Effector CD4-positive, alpha-beta T cell (primary cell): ENCODE measurements at regions not wholly inside any gene's neighbourhood (a gene's known extent, or its start where the extent isn't known, plus 50 kb on each side); places are given as distances from the start of the nearest gene placed in this dataset.

Source experiments
- DNase-seq: peaks from one replicate; pipeline ENCODE4 v3.0.0-alpha.2; 2020

GRCh38 chr3:189049458-189050236 lies 122.1 kb upstream of the TPRG1 start:
- DNase-seq, result peak; percentile 5

GRCh38 chr3:189053322-189053721 lies 118.4 kb upstream of the TPRG1 start:
- DNase-seq, result no peak

- no peak for DNase-seq
Observed at GRCh38 chr3:189056646-189057335, 115.0 kb upstream of the TPRG1 start.

- no peak for DNase-seq
Observed at GRCh38 chr3:189057369-189057768, 114.4 kb upstream of the TPRG1 start.

GRCh38 chr3:189058071-189058470 lies 113.7 kb upstream of the TPRG1 start:
- DNase-seq, result no peak

- DNase-seq, result no peak
Observed at GRCh38 chr3:189070965-189071364, 100.8 kb upstream of the TPRG1 start.

- DNase-seq, result no peak
Observed at GRCh38 chr3:189071446-189071845, 100.3 kb upstream of the TPRG1 start.

- DNase-seq, result no peak
Observed at GRCh38 chr3:189076449-189076848, 95.3 kb upstream of the TPRG1 start.

- DNase-seq, result no peak
Observed at GRCh38 chr3:189080745-189081144, 91.0 kb upstream of the TPRG1 start.

GRCh38 chr3:189082666-189083427 lies 88.9 kb upstream of the TPRG1 start:
- DNase-seq, result no peak

- no peak for DNase-seq
Observed at GRCh38 chr3:189084620-189085019, 87.2 kb upstream of the TPRG1 start.

GRCh38 chr3:189092547-189092946 lies 79.2 kb upstream of the TPRG1 start:
- DNase-seq, result no peak

- no peak for DNase-seq
Observed at GRCh38 chr3:189094539-189094938, 77.2 kb upstream of the TPRG1 start.

GRCh38 chr3:189096092-189096491 lies 75.7 kb upstream of the TPRG1 start:
- DNase-seq, result no peak

GRCh38 chr3:189099031-189099471 lies 72.7 kb upstream of the TPRG1 start:
- no peak for DNase-seq

- no peak for DNase-seq
Observed at GRCh38 chr3:189099505-189100290, 72.1 kb upstream of the TPRG1 start.

- no peak for DNase-seq
Observed at GRCh38 chr3:189100866-189101265, 70.9 kb upstream of the TPRG1 start.

- DNase-seq, result no peak
Observed at GRCh38 chr3:189101594-189101993, 70.2 kb upstream of the TPRG1 start.

GRCh38 chr3:189103208-189103607 lies 68.6 kb upstream of the TPRG1 start:
- no peak for DNase-seq

GRCh38 chr3:189108067-189108466 lies 63.7 kb upstream of the TPRG1 start:
- no peak for DNase-seq

GRCh38 chr3:189108735-189109134 lies 63.0 kb upstream of the TPRG1 start:
- no peak for DNase-seq

- no peak for DNase-seq
Observed at GRCh38 chr3:189109145-189109544, 62.6 kb upstream of the TPRG1 start.

- no peak for DNase-seq
Observed at GRCh38 chr3:189117087-189117486, 54.7 kb upstream of the TPRG1 start.
